HG02981 (cell line): ENCODE measurements at regions not wholly inside any gene's neighbourhood (a gene's known extent, or its start where the extent isn't known, plus 50 kb on each side); places are given as distances from the start of the nearest gene placed in this dataset.

Experiments
- ATAC-seq: cut with Tn5 transposase; IDR thresholded peaks from one replicate; pipeline ENCODE4 v1.9.1; 2021; ENCODE audit warnings: mild to moderate bottlenecking, moderate library complexity; ENCODE audit not compliant: unreplicated experiment

DNA sequence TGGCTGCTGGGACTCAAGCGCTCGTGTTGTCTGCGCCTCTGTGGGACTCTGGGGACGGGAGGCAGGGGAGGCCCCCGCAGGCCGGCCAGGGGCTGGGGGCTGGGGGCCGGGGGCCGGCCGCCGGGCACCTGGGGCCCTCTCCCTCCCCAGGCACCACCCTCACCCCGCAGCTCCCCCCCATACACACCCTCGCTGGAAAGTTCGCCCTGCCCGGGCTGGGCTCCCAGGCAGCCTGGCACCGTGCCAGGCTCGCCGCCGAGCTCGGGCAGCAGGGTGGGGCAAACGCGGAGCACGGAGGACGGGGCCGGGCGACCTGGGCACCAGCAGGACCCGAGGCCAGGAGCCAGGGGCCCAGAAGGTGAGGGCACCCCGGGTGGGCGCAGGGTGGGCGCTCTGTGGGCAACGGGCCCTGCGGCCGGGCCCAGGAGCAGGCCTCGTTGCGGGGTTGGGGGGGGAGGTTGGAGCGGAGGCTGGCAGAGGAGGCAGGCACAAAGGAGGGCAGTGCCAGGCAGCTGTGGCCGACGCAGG is 76.7 kb upstream of the WNT7B start:
- no peak for ATAC-seq

DNA sequence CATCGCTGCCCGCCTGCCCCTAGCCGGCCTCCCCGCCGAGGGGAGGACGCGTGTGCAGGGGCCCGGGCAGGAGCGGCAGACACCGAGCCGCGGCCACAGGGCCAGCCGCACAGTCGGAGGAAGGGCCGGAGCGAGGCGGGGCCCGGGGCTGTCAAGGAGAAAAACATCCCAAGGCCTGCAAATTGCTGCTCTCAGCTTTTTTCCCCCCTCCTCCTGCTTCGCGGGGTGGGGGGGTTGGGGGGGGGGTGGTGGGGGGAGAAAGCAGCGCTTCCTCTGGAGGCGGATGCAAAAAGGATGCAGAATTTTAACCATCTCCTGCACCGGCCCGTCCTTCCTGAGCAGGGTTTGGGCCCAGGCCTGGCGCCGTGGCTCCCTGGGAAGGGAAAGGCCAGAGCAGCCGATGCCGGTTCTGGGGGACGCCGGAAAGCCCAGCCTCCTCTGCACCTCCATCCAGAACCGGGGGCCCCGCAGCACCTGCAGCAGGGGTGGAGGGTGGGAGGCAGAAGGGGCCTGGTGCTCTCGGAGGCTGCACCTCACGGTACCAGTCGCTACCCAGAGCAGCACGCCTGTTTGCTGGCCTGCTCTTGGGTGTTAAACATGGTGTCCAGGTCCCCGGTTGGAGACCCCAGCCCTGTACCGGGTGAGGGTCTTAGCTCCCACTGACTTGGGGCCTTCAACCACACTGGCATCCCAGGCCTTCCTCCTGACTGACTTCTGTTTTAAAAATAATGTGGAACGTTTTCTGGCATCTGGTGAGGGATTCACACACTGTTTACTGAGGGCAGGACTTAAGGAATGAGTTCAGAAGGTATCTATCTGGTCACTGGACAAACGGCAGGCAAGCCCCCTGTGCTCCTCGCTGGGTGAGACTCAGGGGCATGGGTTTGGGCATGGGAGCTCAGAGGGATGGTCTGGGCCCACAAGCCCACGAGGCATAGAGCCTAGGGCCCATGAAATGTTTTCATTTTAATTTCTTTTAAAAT is 77.4 kb upstream of the WNT7B start:
- ATAC-seq: no peak

DNA sequence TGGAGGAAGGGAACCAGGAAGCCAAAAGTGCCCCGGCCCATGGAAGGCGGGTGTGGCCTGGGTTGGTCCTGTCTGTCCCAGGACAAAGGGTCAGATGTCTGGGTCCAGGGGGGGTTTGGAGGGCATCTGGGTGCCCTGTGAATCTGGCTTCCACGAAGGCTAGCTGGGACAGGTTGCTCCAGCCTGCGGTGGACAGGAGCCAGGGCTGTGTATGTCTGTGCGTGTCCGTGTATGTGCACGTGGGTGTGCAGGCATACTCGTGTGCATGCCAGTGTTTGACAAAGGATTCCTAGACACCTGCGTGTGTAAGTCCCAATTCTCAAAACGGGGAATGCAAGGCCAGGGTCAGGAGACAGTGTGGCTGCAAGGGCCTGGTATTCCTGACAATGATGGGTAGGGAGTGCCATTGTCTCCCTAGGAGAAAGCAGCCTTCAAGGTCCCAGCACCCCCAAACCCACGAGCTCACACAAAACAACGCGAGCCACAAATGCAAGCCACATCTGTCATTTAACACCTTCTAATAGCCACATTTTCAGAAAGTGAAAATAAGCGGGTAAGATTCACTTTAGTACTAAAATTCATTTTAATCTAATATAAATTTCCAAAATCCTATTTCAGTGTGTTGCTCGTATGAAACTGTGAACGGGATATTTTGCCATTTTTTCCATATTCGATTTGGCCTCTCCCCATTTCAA is 78.4 kb upstream of the WNT7B start:
- no peak for ATAC-seq

DNA sequence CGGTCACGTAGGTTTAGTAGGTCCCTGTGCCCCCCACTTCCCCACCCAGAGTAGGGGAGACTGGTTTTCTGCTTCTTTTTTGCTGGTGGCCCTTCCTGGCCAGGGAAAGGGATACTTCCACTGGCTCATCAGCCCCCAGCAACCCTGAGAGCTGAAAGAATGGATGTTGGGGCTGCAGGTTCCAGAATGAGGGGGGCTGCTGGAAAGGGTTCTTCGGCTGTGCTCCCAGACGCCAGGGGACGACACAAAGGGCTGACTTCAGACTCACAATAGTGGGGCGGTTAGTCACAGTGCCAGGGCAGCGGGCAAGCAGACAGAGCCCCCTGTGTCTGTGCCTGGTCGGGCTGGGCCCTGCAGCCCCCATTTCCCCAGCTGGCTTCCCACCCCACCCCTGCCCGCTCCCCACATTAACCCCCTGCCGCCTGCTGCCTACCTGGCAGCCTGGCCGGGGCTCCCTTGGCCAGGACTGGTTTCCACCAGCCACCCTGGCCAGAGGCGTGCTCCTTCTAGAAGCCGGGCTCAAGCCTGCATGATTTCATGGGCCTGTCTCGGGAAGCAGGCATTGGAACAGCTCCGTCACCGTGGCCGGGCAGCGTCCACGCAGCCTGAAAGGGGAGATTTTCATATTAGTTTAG is 79.1 kb upstream of the WNT7B start:
- no peak for ATAC-seq

DNA sequence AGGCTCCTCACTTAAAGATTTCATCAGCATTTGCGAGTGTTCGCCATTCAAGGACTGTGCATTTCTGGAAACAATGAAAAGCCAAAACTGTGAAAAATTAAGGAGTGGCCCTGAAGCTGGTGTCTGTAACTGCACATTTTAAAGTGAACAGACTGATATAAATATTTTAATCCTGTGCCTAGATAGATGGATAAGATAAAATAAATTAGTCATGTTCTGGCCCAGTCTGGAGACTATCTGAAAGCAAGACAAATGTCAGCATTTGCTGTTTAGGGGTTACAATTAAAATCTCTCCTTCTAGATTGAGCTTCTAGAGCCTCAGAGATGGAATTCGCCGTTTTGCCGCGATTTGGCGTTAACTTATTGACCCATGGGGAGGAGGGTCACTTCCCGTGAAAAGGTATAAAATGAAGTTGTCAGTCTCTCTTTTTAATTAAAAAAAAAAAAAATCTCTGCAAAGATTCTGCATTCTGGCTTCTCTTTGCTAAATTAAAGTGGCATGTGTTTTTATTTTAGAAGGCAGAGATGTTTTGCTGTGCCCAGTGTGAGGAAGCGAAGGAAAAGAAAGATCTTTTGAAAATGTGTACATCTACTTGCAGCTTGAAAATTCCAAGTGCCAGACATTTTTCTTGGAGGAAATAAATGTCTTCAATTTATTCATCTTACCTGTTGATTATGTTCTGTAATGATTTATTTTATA is 79.7 kb upstream of the WNT7B start:
- ATAC-seq: no peak

DNA sequence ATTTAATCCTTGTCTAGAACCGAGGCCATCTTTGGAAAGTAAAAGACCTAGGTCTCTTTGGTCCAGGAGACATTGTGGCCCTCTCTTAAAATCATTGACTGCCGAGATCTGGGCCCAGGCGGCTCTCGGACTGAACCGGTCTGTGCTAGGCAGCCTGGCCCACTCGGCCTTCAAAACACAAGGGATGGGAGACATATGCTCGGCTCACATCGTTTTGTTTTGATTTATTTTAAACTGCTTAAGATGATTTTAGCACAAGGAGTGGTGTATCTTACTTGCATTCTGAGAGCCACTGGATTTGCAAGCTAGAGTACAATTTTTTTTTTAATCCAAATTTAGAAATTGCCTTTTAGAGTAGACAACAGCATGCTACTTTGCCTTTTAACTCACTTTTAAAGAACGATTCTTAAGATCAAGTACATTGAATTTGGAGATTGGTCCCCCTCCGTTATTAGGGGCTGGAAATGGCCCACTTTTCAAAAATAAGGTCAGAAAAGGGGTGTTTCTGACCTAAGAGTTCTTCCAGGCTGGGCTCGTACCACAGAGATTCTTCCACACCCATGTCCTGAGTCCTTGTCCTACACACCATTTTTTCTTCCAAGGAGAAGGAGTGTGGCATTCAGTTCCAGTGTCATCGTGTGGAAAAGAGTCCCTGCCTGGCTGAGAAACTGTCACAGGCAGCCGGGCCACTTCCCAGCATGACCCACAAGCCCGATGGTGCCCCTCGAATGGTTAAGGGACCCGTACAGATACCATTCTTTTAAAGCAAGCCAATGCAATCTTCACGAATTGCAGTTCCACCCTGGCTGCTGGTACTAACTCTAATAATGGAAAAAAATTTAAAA is 80.5 kb upstream of the WNT7B start:
- ATAC-seq: no peak

DNA sequence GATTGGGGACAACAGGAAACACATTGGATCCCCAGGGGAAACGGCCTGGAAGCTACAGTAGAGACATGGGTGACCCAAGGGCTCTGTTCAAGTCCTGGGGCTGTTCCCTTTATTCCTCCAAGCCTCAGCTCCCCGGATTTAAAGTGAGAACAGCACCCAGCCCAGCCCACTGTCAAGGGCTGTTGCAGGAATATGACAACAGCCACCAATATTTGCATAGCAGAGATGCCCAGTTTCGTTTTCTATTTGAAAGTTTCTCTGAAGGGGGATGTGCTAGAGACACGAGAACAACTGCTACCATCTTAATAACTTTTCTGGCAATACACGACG is 81.1 kb upstream of the WNT7B start:
- peak; percentile 80 for ATAC-seq

DNA sequence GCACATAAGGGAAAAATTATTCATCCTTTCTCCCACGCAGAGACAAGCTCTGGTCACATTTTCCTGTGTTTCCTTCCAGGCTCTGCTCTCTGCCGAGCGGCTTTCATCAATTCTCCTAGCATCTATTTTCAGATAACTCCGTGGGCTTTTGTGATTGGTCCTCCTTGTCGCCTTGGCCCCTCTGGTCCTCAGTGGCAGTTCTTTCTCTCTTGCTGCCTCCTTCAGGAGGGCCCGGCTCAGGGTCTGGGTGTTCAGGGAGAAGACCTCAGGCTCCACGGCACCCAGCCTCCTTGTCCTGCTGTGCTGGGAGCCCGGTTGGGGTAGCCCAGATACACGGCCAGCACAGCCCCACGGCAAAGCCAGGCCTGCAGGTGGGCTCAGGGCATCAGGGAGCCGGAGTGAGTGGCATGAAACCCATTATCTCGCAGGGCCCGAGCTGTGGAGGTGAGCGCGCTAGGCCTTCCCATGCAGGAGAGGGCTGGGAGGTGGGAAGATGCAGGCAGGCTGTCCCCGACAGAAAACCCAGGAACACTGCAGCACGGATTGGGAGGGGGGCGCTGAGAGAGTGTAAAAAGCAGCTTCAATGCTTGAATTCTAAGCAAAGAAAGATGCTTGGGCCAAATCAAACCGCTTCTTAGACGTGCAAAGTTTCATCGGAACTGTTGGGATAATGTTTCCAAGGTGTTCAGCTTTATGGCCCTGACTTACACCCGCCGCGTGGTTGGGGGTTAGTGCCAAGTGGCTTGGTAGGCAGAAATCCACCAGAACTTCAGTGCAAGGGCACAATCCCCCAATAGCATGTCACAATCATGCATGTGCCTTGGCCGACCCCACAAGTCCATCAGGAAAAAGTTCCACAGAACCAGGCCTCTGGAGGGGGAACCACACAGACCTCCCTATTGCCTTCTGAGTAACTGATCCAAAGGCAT is 81.9 kb upstream of the WNT7B start:
- no peak for ATAC-seq

DNA sequence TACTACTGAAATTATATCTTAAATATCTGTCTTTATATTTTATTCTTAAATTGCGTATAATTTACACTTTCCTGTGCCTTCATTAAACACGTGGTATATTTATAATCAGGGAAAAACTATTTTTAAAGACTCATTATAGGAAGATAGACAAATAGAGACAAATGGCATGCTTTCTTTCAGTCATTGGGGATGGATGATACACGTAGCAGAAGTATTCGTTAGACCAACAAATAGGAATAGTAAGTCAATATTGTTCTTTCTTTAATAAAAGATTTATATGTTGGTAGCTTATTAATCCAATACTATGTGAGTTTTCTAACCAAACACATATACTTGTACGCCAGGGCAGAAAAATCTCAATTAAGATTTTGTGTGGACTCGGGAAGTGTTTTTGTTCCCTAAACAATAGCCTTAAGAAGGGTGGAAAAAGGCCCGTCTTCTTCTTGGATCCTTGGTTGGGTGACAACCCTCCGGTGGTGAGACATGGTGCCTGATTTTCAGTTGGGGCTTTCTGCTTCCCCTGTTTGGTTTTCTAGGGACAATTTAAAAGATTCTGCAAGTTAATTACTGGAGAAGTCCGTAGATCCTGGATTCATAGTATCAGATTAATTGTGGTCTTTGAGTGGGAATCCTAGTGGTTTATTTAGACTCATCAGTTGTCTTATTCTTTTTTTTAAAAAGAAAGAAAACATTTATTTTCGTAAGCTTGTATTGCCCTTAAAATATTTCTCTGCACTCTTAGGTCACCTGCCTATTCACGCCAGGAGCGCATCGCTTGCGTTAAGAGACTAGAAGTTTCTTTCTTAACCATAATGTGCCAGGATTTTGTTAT is 83.5 kb upstream of the WNT7B start:
- no peak for ATAC-seq

DNA sequence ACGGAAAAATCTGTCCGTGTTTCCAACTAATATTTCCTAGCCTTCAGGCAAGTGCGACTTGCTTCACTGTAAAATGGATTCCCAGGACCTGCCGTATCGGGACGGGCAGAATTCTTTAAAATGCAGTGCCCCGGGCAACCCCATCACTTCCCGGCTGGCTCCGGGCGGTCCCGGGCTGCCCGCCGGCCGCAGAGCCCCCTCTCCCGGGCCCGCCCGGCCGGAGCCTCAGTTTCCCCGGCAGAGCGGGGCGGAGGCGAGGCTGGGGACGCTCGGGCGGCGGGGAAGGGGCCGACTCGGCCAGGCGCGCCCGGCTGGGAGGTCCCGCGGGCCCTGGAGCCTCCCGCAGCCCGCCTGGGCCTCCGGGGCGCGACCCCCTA is 84.2 kb upstream of the WNT7B start:
- no peak for ATAC-seq

DNA sequence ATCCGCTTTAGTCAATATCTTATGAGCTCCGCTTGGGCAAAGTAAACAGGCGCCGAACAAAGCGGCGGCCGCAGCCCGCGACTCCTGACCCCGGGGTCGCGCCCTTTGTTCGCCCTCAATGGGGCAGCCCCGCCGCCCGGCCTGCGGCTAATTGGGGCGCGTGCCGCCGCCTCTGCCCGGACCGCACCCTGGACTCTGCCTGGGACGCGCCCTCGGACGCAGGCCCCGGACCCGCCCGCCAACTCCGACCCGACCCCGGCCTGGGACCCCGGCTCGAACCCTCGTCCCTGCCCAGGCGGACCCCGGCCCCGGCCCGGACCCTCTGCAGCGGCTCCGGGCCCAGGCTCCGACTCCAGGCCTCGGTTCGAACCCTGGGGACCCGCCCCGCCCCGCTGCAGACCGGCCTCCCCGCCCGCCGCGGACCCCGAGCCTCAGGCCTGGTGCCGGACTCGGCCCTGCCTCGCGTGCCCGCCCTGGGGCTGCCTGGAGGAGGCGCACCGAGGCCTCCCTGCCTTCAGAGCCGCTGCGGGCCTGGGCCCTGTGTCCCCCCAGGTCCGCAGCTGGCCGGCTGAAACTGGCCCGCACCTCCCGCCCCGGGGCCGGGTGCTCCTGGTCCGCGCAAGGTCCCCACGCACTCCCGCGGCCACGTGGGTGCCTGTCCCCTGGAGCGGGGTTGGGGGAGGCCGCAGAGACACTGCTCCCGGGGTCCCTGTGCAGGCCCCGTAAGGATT is 84.7 kb upstream of the WNT7B start:
- ATAC-seq: no peak

DNA sequence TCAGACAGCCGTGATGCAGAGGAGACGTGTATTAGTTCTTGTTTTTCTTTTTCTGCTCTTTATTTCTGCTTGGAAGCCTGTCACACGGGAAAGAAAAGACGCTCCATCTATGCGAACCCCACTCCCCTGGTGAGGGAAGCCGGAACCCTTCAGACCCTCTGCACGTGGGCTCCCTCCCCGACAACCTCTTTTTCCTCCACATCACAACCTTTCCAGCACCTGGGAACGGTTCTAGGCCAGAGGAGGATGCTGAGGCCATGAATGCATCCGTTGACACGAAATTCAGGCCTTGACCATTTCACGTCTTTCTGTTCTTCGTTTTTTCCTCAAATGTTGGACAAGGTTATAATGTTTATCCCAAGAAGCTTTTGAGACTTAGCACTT is 85.3 kb upstream of the WNT7B start:
- ATAC-seq: no peak

DNA sequence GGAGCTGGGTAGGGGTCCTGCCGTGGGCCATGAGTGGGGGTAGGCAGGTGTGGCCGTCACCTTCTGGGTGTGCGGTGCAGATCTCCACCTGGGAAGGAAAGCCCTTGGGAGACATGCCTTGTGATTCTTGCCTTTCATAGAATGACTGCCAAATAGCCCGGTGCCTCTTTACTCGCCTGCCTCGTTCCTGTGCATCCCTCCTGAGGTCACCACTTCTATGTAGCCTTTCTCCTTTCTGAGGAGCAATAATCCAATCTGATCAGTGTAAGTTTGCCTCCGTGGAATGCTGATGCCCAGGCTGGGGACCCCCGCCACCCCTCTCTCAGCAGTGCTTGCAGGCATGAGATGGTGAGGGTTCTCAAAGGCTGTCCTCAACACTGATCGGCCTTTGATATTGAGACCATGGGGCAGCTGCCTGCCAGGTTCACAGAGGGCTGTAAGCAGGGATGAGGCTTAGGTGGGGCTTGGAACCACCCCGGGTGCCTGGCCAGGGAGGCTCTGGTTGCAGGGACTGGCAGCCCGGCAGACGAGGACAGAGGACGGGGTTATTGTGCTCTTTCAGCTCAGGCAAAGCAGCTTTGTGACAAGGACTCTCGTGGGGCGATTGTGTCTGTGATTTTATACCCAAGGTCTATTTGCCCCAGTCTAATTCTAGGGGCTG is 86.1 kb upstream of the WNT7B start:
- no peak for ATAC-seq

DNA sequence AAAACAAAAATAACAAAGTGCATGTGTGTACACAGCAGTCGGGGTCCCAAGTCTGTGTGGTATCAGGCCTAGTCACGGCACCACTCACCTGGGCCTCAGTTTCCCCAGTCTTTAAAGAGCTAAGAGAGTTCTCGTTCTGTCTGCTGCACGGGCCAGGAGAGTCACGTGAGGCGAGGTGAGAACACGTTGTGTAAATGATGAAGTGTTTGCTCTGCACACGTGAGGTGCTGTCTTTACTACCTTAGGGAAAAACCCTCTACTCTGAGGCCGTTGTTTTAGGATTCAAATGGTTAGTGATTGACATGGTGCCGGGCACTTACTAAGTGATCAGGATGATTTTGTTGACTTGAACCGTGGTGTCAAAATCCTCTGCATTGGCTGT is 86.5 kb upstream of the PPARA start:
- ATAC-seq: no peak

DNA sequence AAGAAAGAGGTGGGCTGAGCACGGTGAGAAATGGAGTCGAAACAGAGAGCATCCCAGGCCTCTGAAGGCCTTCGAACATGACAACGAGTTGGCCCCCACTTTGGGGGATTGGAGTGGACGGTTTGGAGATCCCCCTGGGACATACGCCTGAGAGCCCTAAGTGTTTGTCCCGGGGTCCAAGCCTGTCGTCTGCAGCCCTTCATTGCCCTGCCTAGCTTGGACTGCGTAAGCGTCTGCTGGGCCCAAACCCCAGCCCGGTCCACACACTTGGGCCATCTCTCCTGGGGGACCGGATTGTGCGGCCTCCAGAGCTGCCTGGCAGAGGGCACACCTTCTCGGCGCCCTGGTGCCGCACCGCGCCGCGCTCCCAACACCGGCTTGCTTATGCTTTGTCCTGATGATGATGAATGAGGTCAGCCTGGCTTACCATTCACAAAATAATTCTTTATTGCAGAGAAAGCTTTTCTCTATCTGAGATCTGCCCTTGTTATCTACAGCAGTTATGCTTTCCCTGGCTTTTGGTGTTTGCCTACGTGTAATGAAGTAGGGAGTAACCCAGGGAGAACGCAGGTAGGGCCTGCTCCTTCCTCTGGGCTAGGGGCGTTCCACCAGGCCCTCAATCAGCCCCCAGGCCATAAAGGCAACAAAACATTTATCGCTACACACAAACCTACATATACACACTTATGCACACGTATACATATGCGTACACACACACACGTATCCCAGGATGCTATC is 85.9 kb upstream of the PPARA start:
- no peak for ATAC-seq

DNA sequence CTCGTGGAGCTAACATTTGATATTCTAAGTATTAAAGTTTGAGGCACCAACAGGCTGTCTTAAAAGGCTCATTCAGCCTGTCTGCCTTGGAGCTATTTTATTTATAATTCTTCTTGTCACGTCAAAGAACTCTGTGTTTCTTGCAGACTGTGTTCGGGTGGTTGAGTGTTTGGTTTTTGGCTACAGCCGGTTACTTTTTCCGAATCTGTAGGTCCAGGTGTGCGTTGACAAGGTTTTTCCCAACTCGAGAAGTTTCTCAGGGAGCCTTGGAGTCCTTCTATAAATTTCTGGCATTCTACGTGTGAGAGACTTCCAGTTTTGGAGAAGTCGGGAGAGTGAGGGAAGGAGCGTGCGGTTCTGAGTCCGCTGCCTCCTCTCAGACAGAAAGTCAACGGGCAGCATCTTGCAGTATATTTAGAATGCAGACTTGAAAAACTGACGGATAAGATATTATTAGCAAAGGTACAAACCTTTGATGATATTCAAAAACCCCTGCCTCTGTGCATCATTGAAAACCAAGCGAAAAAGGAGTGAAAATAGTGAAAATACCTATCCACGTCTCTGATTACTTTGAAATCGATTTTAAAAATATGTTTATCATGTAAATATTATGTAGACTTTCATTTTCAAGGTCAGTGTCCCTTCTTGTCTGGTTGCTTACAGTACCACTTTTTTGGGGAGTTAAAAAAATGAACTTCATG is 85.2 kb upstream of the PPARA start:
- no peak for ATAC-seq
